Astrocyte (in vitro differentiated cells and primary cell): ENCODE measurements at regions not wholly inside any gene's neighbourhood (a gene's known extent, or its start where the extent isn't known, plus 50 kb on each side); places are given as distances from the start of the nearest gene placed in this dataset.

Source experiments
- CTCF ChIP-seq: IDR thresholded peaks from 2 replicates; pipeline ENCODE4 v1.5.1; 2011; ENCODE audit warnings: low read depth, mild to moderate bottlenecking, inconsistent platforms, low read length, moderate library complexity; ENCODE audit not compliant: insufficient read depth
- EZH2 ChIP-seq: IDR thresholded peaks from 2 replicates; pipeline ENCODE4 v1.6.1; 2012; ENCODE audit warnings: mild to moderate bottlenecking, low read length, inconsistent platforms; ENCODE audit not compliant: insufficient read depth

GRCh38 chr13:60881507-60881906, 484.5 kb downstream of the TDRD3 start:
- TF ChIP-seq CTCF, result no peak
- TF ChIP-seq EZH2, result no peak
